GM18858 (cell line): ENCODE measurements at regions not wholly inside any gene's neighbourhood (a gene's known extent, or its start where the extent isn't known, plus 50 kb on each side); places are given as distances from the start of the nearest gene placed in this dataset.
"Not testable (repeated sequence)": the region's sequence is repeated elsewhere in the genome, so short reads cannot be mapped to it uniquely, and the experiment has no call there.

Experiments
- ATAC-seq: cut with Tn5 transposase; IDR thresholded peaks from one replicate; pipeline ENCODE4 v1.9.1; 2021; ENCODE audit not compliant: unreplicated experiment

GRCh38 chr1:78203410-78203982 lies 157.7 kb downstream of the GIPC2 start:
- ATAC-seq: not testable (repeated sequence)

GRCh38 chr1:78210175-78210574 lies 164.4 kb downstream of the GIPC2 start:
- ATAC-seq: no peak

GRCh38 chr1:78211483-78212092 lies 165.8 kb downstream of the GIPC2 start:
- ATAC-seq: no peak

- ATAC-seq: no peak
Measured at GRCh38 chr1:78214334-78214733, 168.6 kb downstream of the GIPC2 start.

- no peak for ATAC-seq
Measured at GRCh38 chr1:78222225-78222959, 176.6 kb downstream of the GIPC2 start.

- ATAC-seq: no peak
Measured at GRCh38 chr1:78222960-78223358, 177.2 kb downstream of the GIPC2 start.

GRCh38 chr1:78223417-78224215 lies 177.8 kb downstream of the GIPC2 start:
- ATAC-seq: no peak

- ATAC-seq: no peak
Measured at GRCh38 chr1:78224246-78224785, 178.6 kb downstream of the GIPC2 start.

GRCh38 chr1:78224861-78225552 lies 179.2 kb downstream of the GIPC2 start:
- ATAC-seq: no peak

GRCh38 chr1:78226784-78227183 lies 181.0 kb downstream of the GIPC2 start:
- ATAC-seq: no peak

GRCh38 chr1:78227705-78228635 lies 182.2 kb downstream of the GIPC2 start:
- ATAC-seq: no peak

- no peak for ATAC-seq
Measured at GRCh38 chr1:78229344-78229743, 183.6 kb downstream of the GIPC2 start.

GRCh38 chr1:78231477-78231876 lies 185.7 kb downstream of the GIPC2 start:
- ATAC-seq: no peak

GRCh38 chr1:78231894-78232293 lies 186.1 kb downstream of the GIPC2 start:
- ATAC-seq: no peak

- ATAC-seq: no peak
Measured at GRCh38 chr1:78232630-78233029, 186.9 kb downstream of the GIPC2 start.

- no peak for ATAC-seq
Measured at GRCh38 chr1:78234496-78234895, 188.7 kb downstream of the GIPC2 start.

GRCh38 chr1:78236716-78237115 lies 190.9 kb downstream of the GIPC2 start:
- no peak for ATAC-seq

- no peak for ATAC-seq
Measured at GRCh38 chr1:78237364-78237916, 191.7 kb downstream of the GIPC2 start.

GRCh38 chr1:78240191-78240590 lies 194.4 kb downstream of the GIPC2 start:
- no peak for ATAC-seq
